ENCODE measurements at regions not wholly inside any gene's neighbourhood (a gene's known extent, or its start where the extent isn't known, plus 50 kb on each side); places are given as distances from the start of the nearest gene placed in this dataset.

- Histone ChIP-seq H3K79me2 (ENCODE audit: insufficient read depth, low read length) (no peaks in the 10 kb centered on the region), H4K20me1 (ENCODE audit: insufficient read depth, low read length, poor library complexity, severe bottlenecking) (no peaks in the 10 kb centered on the region), H3K9me2 (replicated peaks; ENCODE audit: low read depth, low read length) (no peaks in the 10 kb centered on the region), H3K27me3 (ENCODE audit: insufficient read depth, low read length, poor library complexity, severe bottlenecking) (no peaks in the 10 kb centered on the region), H3K4me1 (ENCODE audit: insufficient read depth, low read length, poor library complexity, severe bottlenecking) (peaks cover 45% of the 10 kb centered on the region), H3F3A (ENCODE audit: low read depth) (no peaks in the 10 kb centered on the region), H3K9ac (ENCODE audit: low read depth, low read length, poor library complexity, severe bottlenecking) (no peak overlapping the region), H3K4me2 (ENCODE audit: low read depth, low read length, poor library complexity, severe bottlenecking) (no peak overlapping the region), H3K4me3 (ENCODE audit: low read length, poor library complexity, severe bottlenecking) (no peak overlapping the region), H3K36me3 (ENCODE audit: insufficient read depth, low read length) (no peaks in the 10 kb centered on the region), H3K9me3 (ENCODE audit: insufficient read depth, low read depth, low read length) (no peaks in the 10 kb centered on the region), H2AFZ (ENCODE audit: low read length) (no peak overlapping the region)
- TF ChIP-seq CTCF (conservative IDR thresholded peaks at IDR 0.05; ENCODE audit: low read length) (no peak), EZH2phosphoT487 (IDR thresholded peaks at IDR 0.05; ENCODE audit: borderline replicate concordance) (no peak)
Observed at GRCh38 chr4:10897076-10897475, 212.5 kb upstream of the CLNK start.

- Histone ChIP-seq H3K4me2 (ENCODE audit: low read depth, low read length, poor library complexity, severe bottlenecking) (peak overlapping the region; percentile 62), H3K9ac (ENCODE audit: low read depth, low read length, poor library complexity, severe bottlenecking) (peak overlapping the region; percentile 40), H2AFZ (ENCODE audit: low read length) (no peak overlapping the region), H3K4me1 (ENCODE audit: insufficient read depth, low read length, poor library complexity, severe bottlenecking) (peaks cover 40% of the 10 kb centered on the region), H4K20me1 (ENCODE audit: insufficient read depth, low read length, poor library complexity, severe bottlenecking) (no peaks in the 10 kb centered on the region), H3K79me2 (ENCODE audit: insufficient read depth, low read length) (no peaks in the 10 kb centered on the region), H3K36me3 (ENCODE audit: insufficient read depth, low read length) (peaks cover 8% of the 10 kb centered on the region; the same call in 1 of the 2 replicates), H3K4me3 (ENCODE audit: low read length, poor library complexity, severe bottlenecking) (peak overlapping the region; percentile 34), H3K9me2 (replicated peaks; ENCODE audit: low read depth, low read length) (no peaks in the 10 kb centered on the region), H3K9me3 (ENCODE audit: insufficient read depth, low read depth, low read length) (no peaks in the 10 kb centered on the region), H3F3A (ENCODE audit: low read depth) (no peaks in the 10 kb centered on the region), H3K27me3 (ENCODE audit: insufficient read depth, low read length, poor library complexity, severe bottlenecking) (no peaks in the 10 kb centered on the region)
- peak; percentile 79 for TF ChIP-seq CTCF (conservative IDR thresholded peaks at IDR 0.05; ENCODE audit: low read length)
- no peak for TF ChIP-seq EZH2phosphoT487 (IDR thresholded peaks at IDR 0.05; ENCODE audit: borderline replicate concordance)
Observed at GRCh38 chr4:10893395-10893794, 208.8 kb upstream of the CLNK start.

- no peaks in the 10 kb centered on the region for H3K79me2 ChIP-seq (ENCODE audit: insufficient read depth, low read length)
- H3K4me1 ChIP-seq (ENCODE audit: insufficient read depth, low read length, poor library complexity, severe bottlenecking) = peaks cover 34% of the 10 kb centered on the region
- H3F3A ChIP-seq (ENCODE audit: low read depth) = no peaks in the 10 kb centered on the region
- H3K4me3 ChIP-seq (ENCODE audit: low read length, poor library complexity, severe bottlenecking) = no peak overlapping the region
- H3K27me3 ChIP-seq (ENCODE audit: insufficient read depth, low read length, poor library complexity, severe bottlenecking) = no peaks in the 10 kb centered on the region
- H3K4me2 ChIP-seq (ENCODE audit: low read depth, low read length, poor library complexity, severe bottlenecking) = no peak overlapping the region
- no peak overlapping the region for H2AFZ ChIP-seq (ENCODE audit: low read length)
- H4K20me1 ChIP-seq (ENCODE audit: insufficient read depth, low read length, poor library complexity, severe bottlenecking) = no peaks in the 10 kb centered on the region
- peaks cover 9% of the 10 kb centered on the region; the same call in 1 of the 2 replicates for H3K36me3 ChIP-seq (ENCODE audit: insufficient read depth, low read length)
- no peaks in the 10 kb centered on the region for H3K9me2 ChIP-seq (replicated peaks; ENCODE audit: low read depth, low read length)
- no peak for TF ChIP-seq CTCF (conservative IDR thresholded peaks at IDR 0.05; ENCODE audit: low read length)
- TF ChIP-seq EZH2phosphoT487 (IDR thresholded peaks at IDR 0.05; ENCODE audit: borderline replicate concordance) = no peak
- H3K9me3 ChIP-seq (ENCODE audit: insufficient read depth, low read depth, low read length) = no peaks in the 10 kb centered on the region
- H3K9ac ChIP-seq (ENCODE audit: low read depth, low read length, poor library complexity, severe bottlenecking) = no peak overlapping the region
Observed at GRCh38 chr4:10891866-10892265, 207.3 kb upstream of the CLNK start.

Data from Loucy (cell line).